Lung (tissue), 11 donors: ENCODE measurements at regions not wholly inside any gene's neighbourhood (a gene's known extent, or its start where the extent isn't known, plus 50 kb on each side); places are given as distances from the start of the nearest gene placed in this dataset.
A peak's percentile ranks its signal among the peaks of the same experiment; 100 is the strongest.

Experiments
- ATAC-seq: fragments of 200-7000 bp; cut with Tn5 transposase; one replicate; pipeline ENCODE4 v1.9.1; 2020; ENCODE audit warnings: moderate number of reproducible peaks; ENCODE audit not compliant: insufficient read depth, low FRiP score
- DNase-seq, 3 donors: peaks; one replicate each; pipeline ENCODE4 v3.0.0-alpha.2; 2013 to 2017
- H3K27ac ChIP-seq, 2 donors: one replicate each; pipeline ENCODE4 v1.5.1; 2013; ENCODE audit warnings: mild to moderate bottlenecking in 2 of 2, moderate library complexity in 2 of 2, control low read depth in 1 of 2, inconsistent platforms in 1 of 2, low read depth in 1 of 2, low read length in 1 of 2
- H3K27me3 ChIP-seq, 3 donors: one replicate each; pipeline ENCODE4 v1.5.1; 2013; ENCODE audit warnings: low read length in 2 of 3; ENCODE audit not compliant: control insufficient read depth in 3 of 3, insufficient read depth in 3 of 3
- H3K36me3 ChIP-seq, 4 donors: one replicate each; pipeline ENCODE4 v1.5.1; 2013; ENCODE audit warnings: low read length in 4 of 4, mild to moderate bottlenecking in 1 of 4, moderate library complexity in 1 of 4; ENCODE audit not compliant: control insufficient read depth in 4 of 4, insufficient read depth in 4 of 4
- H3K4me1 ChIP-seq, 5 donors: one replicate each; pipeline ENCODE4 v1.5.1; 2013; ENCODE audit warnings: low read length in 5 of 5, mild to moderate bottlenecking in 2 of 5, moderate library complexity in 1 of 5; ENCODE audit not compliant: control insufficient read depth in 5 of 5, insufficient read depth in 5 of 5
- H3K4me3 ChIP-seq: one replicate; pipeline ENCODE4 v1.5.1; 2013; ENCODE audit warnings: mild to moderate bottlenecking, control low read depth, moderate library complexity
- H3K9ac ChIP-seq, 2 donors: one replicate each; pipeline ENCODE4 v1.5.1; 2013; ENCODE audit warnings: low read length in 2 of 2, control low read depth in 1 of 2; ENCODE audit not compliant: insufficient read depth in 1 of 2
- H3K9me3 ChIP-seq, 4 donors: one replicate each; pipeline ENCODE4 v1.5.1; 2013; ENCODE audit warnings: low read length in 3 of 4, mild to moderate bottlenecking in 1 of 4, moderate library complexity in 1 of 4; ENCODE audit not compliant: control insufficient read depth in 4 of 4, insufficient read depth in 3 of 4
- CTCF ChIP-seq: IDR thresholded peaks from 2 replicates; pipeline ENCODE4 v1.5.1; 2012; ENCODE audit warnings: mild to moderate bottlenecking; ENCODE audit errors: control extremely low read depth, extremely low read depth
- whole genome bisulfite sequencing, 2 donors: extraction: QIAGEN DNeasy Blood & Tissue Kit; methylation state at CpG; one replicate each; pipeline ENCODE4 v1.1.7; 2013; 5-methylcytosine and 5-hydroxymethylcytosine counted together
- donor health status: control.
- donor health status: control.
- donor health status: Bipolar disorder and iron deficiency.
- donor health status: healthy.
- donor health status: DM: yes; HTN: yes; CAD: no.

DNA sequence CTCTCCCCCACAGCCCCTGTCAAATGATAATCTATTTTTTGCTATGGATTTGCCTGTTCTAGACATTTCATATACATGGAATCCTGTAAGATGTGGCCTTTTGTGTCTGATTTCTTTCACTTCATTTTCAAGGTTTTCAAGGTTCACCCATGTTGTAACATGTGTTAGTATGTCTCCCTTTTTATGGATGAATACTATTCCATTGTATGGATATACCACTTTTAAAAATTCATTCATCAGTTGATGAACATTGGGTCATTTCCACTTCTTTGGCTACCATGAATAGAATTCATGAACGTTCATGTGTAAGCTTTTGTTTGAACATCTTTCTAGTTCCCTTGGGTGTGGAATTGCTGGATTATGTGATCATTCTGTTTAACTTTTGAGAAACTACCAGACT, 94.7 kb upstream of the ZNF366 start:
- 86 to 94% methylated on average over 1 of the region's 1 CpG for WGBS, 2 donors
- peaks cover 0 to 16% (median 8%) of the 10 kb centered on the region in 5 donors for H3K4me1 ChIP-seq
- H3K9me3 ChIP-seq: no peaks in the 10 kb centered on the region
- no peak for DNase-seq
- H3K27ac ChIP-seq: no peak overlapping the region
- TF ChIP-seq CTCF: no peak
- H3K27me3 ChIP-seq: no peaks in the 10 kb centered on the region
- H3K36me3 ChIP-seq: no peaks in the 10 kb centered on the region
- no peak overlapping the region for H3K4me3 ChIP-seq
- no peak for ATAC-seq
- H3K9ac ChIP-seq: no peak overlapping the region

GRCh38 chr5:72600391-72600981, 93.3 kb upstream of the ZNF366 start:
- Histone ChIP-seq H3K9ac (no peak overlapping the region), H3K4me3 (no peak overlapping the region), H3K9me3 (no peaks in the 10 kb centered on the region), H3K36me3 (no peaks in the 10 kb centered on the region), H3K27me3 (no peaks in the 10 kb centered on the region), H3K27ac (no peak overlapping the region), H3K4me1 (peaks cover 0 to 18% (median 8%) of the 10 kb centered on the region in 5 donors)
- DNase-seq (no peak), ATAC-seq (no peak)
- 60 to 66% methylated on average over 3 of the region's 3 CpGs for WGBS, 2 donors
- no peak for TF ChIP-seq CTCF

GRCh38 chr5:72599519-72600370, 92.5 kb upstream of the ZNF366 start:
- WGBS, 2 donors: 67 to 81% methylated on average over 5 of the region's 5 CpGs
- Histone ChIP-seq H3K4me3 (no peak overlapping the region), H3K27ac (peak overlapping the region in 1 of 2 donors; percentile 72), H3K36me3 (no peaks in the 10 kb centered on the region), H3K27me3 (no peaks in the 10 kb centered on the region), H3K9me3 (no peaks in the 10 kb centered on the region), H3K9ac (no peak overlapping the region), H3K4me1 (peaks cover 0 to 18% (median 8%) of the 10 kb centered on the region in 5 donors)
- TF ChIP-seq CTCF: no peak
- ATAC-seq: no peak
- DNase-seq: no peak
